MM.1S (cell line): ENCODE measurements at regions not wholly inside any gene's neighbourhood (a gene's known extent, or its start where the extent isn't known, plus 50 kb on each side); places are given as distances from the start of the nearest gene placed in this dataset.

Source experiments
- DNase-seq: peaks from one replicate; pipeline ENCODE4 v3.0.0-alpha.2; 2015
- H2AFZ ChIP-seq: fragments of 300-600 bp; sonication (generic); 2 replicates; pipeline ENCODE4 v1.6.0; 2016; ENCODE audit warnings: antibody characterized with exemption, low read length
- H3F3A ChIP-seq: fragments of 300-600 bp; sonication (generic); 2 replicates; pipeline ENCODE4 v1.6.1; 2016; ENCODE audit warnings: mild to moderate bottlenecking, antibody characterized with exemption, low read length, moderate library complexity, mixed read lengths; ENCODE audit not compliant: insufficient read depth
- H3K27ac ChIP-seq: fragments of 300-600 bp; sonication (generic); 2 replicates; pipeline ENCODE4 v1.5.1; 2016; ENCODE audit warnings: mild to moderate bottlenecking, low read length
- H3K27me3 ChIP-seq: fragments of 300-600 bp; sonication (generic); replicated peaks from 2 replicates; pipeline ENCODE4 v1.6.0; 2016; ENCODE audit warnings: low read length; ENCODE audit not compliant: insufficient read depth
- H3K36me3 ChIP-seq: fragments of 300-600 bp; sonication (generic); replicated peaks from 2 replicates; pipeline ENCODE4 v1.6.1; 2016; ENCODE audit warnings: mild to moderate bottlenecking, low read length, mixed read lengths; ENCODE audit not compliant: insufficient read depth
- H3K4me1 ChIP-seq: fragments of 300-600 bp; sonication (generic); 2 replicates; pipeline ENCODE4 v1.6.1; 2016; ENCODE audit warnings: low read length, mixed read lengths
- H3K4me2 ChIP-seq: fragments of 300-600 bp; sonication (generic); 2 replicates; pipeline ENCODE4 v1.6.0; 2016; ENCODE audit warnings: low read depth, low read length
- H3K4me3 ChIP-seq: fragments of 300-600 bp; sonication (generic); 2 replicates; pipeline ENCODE4 v1.5.1; 2016; ENCODE audit warnings: low read length, mixed read lengths
- H3K79me2 ChIP-seq: fragments of 300-600 bp; sonication (generic); 2 replicates; pipeline ENCODE4 v1.6.1; 2016; ENCODE audit warnings: mixed run types, low read length, mixed read lengths
- H3K9ac ChIP-seq: fragments of 300-600 bp; sonication (generic); 2 replicates; pipeline ENCODE4 v1.6.1; 2016; ENCODE audit warnings: low read length, mixed read lengths
- H3K9me2 ChIP-seq: fragments of 300-600 bp; sonication (generic); replicated peaks from 2 replicates; pipeline ENCODE4 v1.6.1; 2016; ENCODE audit warnings: mild to moderate bottlenecking, low read length, mixed read lengths; ENCODE audit not compliant: insufficient read depth
- H3K9me3 ChIP-seq: fragments of 300-600 bp; sonication (generic); replicated peaks from 2 replicates; pipeline ENCODE4 v1.6.1; 2016; ENCODE audit warnings: mild to moderate bottlenecking, low read length, mixed read lengths; ENCODE audit not compliant: insufficient read depth
- H4K20me1 ChIP-seq: fragments of 300-600 bp; sonication (generic); 2 replicates; pipeline ENCODE4 v1.6.1; 2016; ENCODE audit warnings: mild to moderate bottlenecking, low read length, moderate library complexity, mixed read lengths; ENCODE audit not compliant: insufficient read depth
- EZH2 ChIP-seq: fragments of 300-600 bp; sonication (generic); optimal IDR thresholded peaks from 2 replicates; pipeline ENCODE3; 2017; ENCODE audit warnings: low read depth, mild to moderate bottlenecking, antibody characterized with exemption, low read length, mixed read lengths
- EZH2phosphoT487 ChIP-seq: fragments of 300-600 bp; sonication (generic); IDR thresholded peaks from 2 replicates; pipeline ENCODE4 v1.6.1; 2018; ENCODE audit warnings: antibody characterized with exemption, low read length
- TF ChIP-seq, protein P1 (sequence below): fragments of 300-600 bp; sonication (generic); IDR thresholded peaks from 2 replicates; pipeline ENCODE4 v1.5.1; 2016; ENCODE audit warnings: antibody characterized with exemption, low read length, mixed read lengths

GRCh38 chr2:21260311-21260710 lies 136.5 kb downstream of the TDRD15 start:
- H3K9me3 ChIP-seq = no peaks in the 10 kb centered on the region
- no peaks in the 10 kb centered on the region for H3F3A ChIP-seq
- H3K4me3 ChIP-seq = no peak overlapping the region
- H3K36me3 ChIP-seq = no peaks in the 10 kb centered on the region
- TF ChIP-seq, protein P1, sequence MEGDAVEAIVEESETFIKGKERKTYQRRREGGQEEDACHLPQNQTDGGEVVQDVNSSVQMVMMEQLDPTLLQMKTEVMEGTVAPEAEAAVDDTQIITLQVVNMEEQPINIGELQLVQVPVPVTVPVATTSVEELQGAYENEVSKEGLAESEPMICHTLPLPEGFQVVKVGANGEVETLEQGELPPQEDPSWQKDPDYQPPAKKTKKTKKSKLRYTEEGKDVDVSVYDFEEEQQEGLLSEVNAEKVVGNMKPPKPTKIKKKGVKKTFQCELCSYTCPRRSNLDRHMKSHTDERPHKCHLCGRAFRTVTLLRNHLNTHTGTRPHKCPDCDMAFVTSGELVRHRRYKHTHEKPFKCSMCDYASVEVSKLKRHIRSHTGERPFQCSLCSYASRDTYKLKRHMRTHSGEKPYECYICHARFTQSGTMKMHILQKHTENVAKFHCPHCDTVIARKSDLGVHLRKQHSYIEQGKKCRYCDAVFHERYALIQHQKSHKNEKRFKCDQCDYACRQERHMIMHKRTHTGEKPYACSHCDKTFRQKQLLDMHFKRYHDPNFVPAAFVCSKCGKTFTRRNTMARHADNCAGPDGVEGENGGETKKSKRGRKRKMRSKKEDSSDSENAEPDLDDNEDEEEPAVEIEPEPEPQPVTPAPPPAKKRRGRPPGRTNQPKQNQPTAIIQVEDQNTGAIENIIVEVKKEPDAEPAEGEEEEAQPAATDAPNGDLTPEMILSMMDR = no peak
- TF ChIP-seq EZH2 (no peak), EZH2phosphoT487 (no peak)
- DNase-seq = no peak
- no peaks in the 10 kb centered on the region for H4K20me1 ChIP-seq
- no peaks in the 10 kb centered on the region for H3K4me1 ChIP-seq
- H3K9me2 ChIP-seq = no peaks in the 10 kb centered on the region
- no peaks in the 10 kb centered on the region for H3K79me2 ChIP-seq
- H3K4me2 ChIP-seq = no peak overlapping the region
- no peaks in the 10 kb centered on the region for H3K27me3 ChIP-seq
- H3K9ac ChIP-seq = no peak overlapping the region
- no peak overlapping the region for H3K27ac ChIP-seq
- H2AFZ ChIP-seq = no peak overlapping the region

DNA sequence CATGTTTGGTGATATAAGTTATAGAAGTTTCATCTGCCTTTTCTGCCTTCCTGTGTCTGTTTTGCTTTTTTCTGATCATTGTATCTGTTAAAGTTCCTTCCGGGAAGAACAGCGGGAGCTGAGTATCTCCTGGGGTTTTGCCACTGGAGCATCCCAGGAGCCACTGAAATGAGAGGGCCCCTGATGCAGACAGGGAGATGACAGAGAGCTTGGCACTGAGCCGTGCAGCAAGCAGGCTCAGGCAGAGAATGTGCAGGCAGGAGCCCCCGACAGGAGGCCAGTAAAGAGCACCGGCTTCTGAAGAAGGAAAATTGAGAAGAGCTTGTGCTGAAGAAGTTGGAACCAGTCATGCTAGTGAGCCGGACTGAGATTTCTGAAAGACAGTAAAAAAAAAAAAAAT lies 137.8 kb downstream of the TDRD15 start:
- H3K27me3 ChIP-seq = no peaks in the 10 kb centered on the region
- no peaks in the 10 kb centered on the region for H3K36me3 ChIP-seq
- H2AFZ ChIP-seq = no peak overlapping the region
- H3K9me3 ChIP-seq = no peaks in the 10 kb centered on the region
- DNase-seq = no peak
- H3K4me1 ChIP-seq = no peaks in the 10 kb centered on the region
- TF ChIP-seq, protein P1 = no peak
- no peak for TF ChIP-seq EZH2phosphoT487
- no peak for TF ChIP-seq EZH2
- no peak overlapping the region for H3K4me3 ChIP-seq
- no peaks in the 10 kb centered on the region for H3F3A ChIP-seq
- no peaks in the 10 kb centered on the region for H3K9me2 ChIP-seq
- H3K79me2 ChIP-seq = no peaks in the 10 kb centered on the region
- H3K4me2 ChIP-seq = no peak overlapping the region
- H4K20me1 ChIP-seq = no peaks in the 10 kb centered on the region
- no peak overlapping the region for H3K27ac ChIP-seq
- no peak overlapping the region for H3K9ac ChIP-seq

GRCh38 chr2:21262426-21262940 lies 138.7 kb downstream of the TDRD15 start:
- no peaks in the 10 kb centered on the region for H3K9me3 ChIP-seq
- no peaks in the 10 kb centered on the region for H4K20me1 ChIP-seq
- H3K4me3 ChIP-seq = no peak overlapping the region
- H3K4me2 ChIP-seq = no peak overlapping the region
- H3K79me2 ChIP-seq = no peaks in the 10 kb centered on the region
- TF ChIP-seq EZH2phosphoT487 (no peak), EZH2 (no peak)
- TF ChIP-seq, protein P1 = no peak
- no peaks in the 10 kb centered on the region for H3F3A ChIP-seq
- H3K27ac ChIP-seq = no peak overlapping the region
- H2AFZ ChIP-seq = no peak overlapping the region
- no peaks in the 10 kb centered on the region for H3K4me1 ChIP-seq
- no peaks in the 10 kb centered on the region for H3K9me2 ChIP-seq
- H3K27me3 ChIP-seq = no peaks in the 10 kb centered on the region
- no peak overlapping the region for H3K9ac ChIP-seq
- H3K36me3 ChIP-seq = no peaks in the 10 kb centered on the region
- DNase-seq = no peak

GRCh38 chr2:21263622-21264021 lies 139.9 kb downstream of the TDRD15 start:
- Histone ChIP-seq H3K4me3 (no peak overlapping the region), H3K4me2 (no peak overlapping the region), H4K20me1 (no peaks in the 10 kb centered on the region), H3K79me2 (no peaks in the 10 kb centered on the region), H3K9me2 (no peaks in the 10 kb centered on the region), H3K9ac (no peak overlapping the region), H3K27me3 (no peaks in the 10 kb centered on the region), H3K36me3 (no peaks in the 10 kb centered on the region), H3K27ac (no peak overlapping the region), H3K9me3 (no peaks in the 10 kb centered on the region), H2AFZ (no peak overlapping the region), H3F3A (no peaks in the 10 kb centered on the region), H3K4me1 (no peaks in the 10 kb centered on the region)
- TF ChIP-seq EZH2 (no peak), EZH2phosphoT487 (no peak)
- TF ChIP-seq, protein P1 = no peak
- no peak for DNase-seq
